ENCODE measurements at regions not wholly inside any gene's neighbourhood (a gene's known extent, or its start where the extent isn't known, plus 50 kb on each side); places are given as distances from the start of the nearest gene placed in this dataset.
A peak's percentile ranks its signal among the peaks of the same experiment; 100 is the strongest.

DNA sequence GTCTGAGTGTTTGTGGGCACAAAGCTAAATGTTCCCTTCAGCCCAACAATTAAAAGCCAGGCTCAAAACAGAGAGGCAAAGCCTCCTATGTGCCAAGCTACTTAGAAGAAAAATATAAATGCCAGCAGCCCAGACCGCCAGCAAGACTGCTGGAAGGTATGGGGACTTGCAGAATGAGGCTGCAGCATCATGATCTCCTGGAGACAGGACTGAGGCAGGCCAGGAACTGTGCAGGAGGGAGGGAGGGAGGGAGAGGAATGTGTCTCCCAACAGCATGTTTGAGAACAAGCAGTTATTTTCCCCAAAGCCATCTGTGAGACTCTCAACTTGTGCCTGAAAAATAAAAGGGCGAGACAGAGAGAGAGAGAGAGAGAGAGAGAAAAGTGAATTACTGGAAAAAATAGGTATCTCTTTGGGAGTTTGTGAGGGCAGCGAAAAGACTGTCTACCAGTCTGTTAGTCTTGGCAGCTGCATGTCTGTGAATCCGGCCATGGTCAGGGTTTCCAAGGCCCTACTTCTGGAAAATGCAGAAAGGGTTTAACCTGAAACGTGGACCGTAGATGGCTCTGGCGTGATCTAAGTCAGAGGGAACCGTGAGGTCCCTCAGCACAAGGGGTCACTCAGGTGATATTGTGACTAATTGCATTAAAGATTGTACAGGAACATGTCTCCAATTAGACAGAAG lies 139.7 kb upstream of the COL8A1 start:
- Mint-ChIP-seq H3K4me1 (no peaks in the 10 kb centered on the region), H3K9me3 (no peaks in the 10 kb centered on the region), H3K27me3 (no peaks in the 10 kb centered on the region), H3K27ac (no peak overlapping the region), H3K36me3 (no peaks in the 10 kb centered on the region), H3K4me3 (no peak overlapping the region)
- ATAC-seq = peak; percentile 31

DNA sequence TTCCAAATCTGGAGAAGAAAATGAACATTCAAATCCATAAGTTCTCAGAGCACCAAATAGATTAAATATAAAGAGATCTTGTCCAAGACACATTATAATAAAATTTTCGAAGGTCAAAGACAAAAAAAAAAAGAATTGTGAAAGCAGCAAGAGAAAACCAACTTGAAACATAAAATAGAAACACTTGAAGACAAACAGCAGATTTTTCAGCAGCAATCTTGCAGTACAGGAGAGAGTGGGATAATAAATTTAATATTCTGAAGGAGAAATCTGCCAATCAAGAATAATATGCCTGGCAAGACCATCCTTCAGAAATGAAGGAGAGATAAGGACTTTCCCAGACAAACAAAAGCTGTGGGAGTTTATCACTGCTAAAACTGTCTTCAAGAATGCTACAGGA lies 150.5 kb upstream of the COL8A1 start:
- ATAC-seq = no peak
- Mint-ChIP-seq H3K4me3 (no peak overlapping the region), H3K27me3 (no peaks in the 10 kb centered on the region), H3K9me3 (peaks cover 16% of the 10 kb centered on the region), H3K36me3 (no peaks in the 10 kb centered on the region), H3K27ac (no peak overlapping the region), H3K4me1 (no peaks in the 10 kb centered on the region)

DNA sequence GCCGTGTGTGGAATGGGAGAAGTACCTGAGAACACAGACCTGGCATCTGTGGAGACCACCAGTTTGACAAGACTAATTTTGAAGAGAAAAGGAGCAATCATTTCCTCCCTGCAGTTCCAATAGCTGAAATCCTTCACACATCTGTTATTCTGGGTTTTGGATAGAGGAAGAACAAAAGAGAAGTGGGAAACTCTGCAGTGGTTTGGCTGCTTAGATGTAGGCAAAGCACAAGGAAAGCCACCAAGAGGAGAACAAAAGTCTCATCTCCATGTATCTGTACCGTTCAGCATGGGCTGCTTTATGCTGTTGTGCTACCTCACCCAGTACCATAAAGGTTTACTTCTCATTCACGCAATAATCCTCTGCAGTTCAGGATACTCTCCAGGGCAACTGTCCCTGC lies 153.1 kb upstream of the COL8A1 start:
- Mint-ChIP-seq H3K4me1 (no peaks in the 10 kb centered on the region), H3K4me3 (no peak overlapping the region), H3K27me3 (no peaks in the 10 kb centered on the region), H3K27ac (no peak overlapping the region), H3K36me3 (no peaks in the 10 kb centered on the region), H3K9me3 (peaks cover 10% of the 10 kb centered on the region)
- ATAC-seq = no peak

DNA sequence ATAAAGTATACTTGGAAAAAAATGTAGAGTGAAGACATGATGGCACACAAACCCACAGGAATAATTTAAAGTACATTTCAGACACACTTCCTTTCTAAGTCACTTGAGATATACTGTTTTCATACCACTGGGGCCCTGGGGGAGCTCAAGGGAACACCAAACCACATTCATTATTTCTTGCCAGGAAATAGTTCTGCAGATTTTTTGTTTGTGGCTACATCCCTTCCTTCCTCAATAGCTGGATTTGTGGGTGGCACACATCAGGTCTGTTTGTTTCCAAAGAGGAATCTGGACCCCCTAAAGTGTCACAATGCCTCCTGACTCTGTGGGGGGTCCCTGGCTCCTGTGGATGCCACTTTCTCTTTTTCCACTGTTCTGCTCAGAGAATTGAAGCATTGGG lies 153.5 kb upstream of the COL8A1 start:
- ATAC-seq = no peak
- peaks cover 7% of the 10 kb centered on the region for H3K9me3 Mint-ChIP-seq
- no peak overlapping the region for H3K27ac Mint-ChIP-seq
- no peaks in the 10 kb centered on the region for H3K4me1 Mint-ChIP-seq
- H3K36me3 Mint-ChIP-seq = no peaks in the 10 kb centered on the region
- H3K4me3 Mint-ChIP-seq = no peak overlapping the region
- H3K27me3 Mint-ChIP-seq = no peaks in the 10 kb centered on the region

DNA sequence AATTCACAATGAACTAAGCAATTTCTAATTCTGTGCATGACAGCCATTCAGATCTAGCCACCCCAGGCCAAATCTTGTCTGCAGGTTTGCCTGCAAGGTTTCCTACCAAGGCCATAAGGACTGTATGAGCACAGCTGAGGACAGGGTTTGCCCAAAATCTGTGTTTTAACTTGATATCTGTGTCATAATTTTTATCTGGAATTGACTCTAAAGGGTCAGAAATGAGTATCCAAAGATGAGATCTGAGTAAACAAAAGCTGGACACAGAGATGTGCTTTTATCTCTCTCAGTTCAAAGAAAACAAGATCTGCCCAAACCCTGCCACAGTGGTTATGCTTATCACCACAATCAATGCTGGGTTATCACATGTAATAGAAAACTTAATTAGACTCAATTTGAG lies 154.6 kb upstream of the COL8A1 start:
- ATAC-seq = no peak
- H3K4me3 Mint-ChIP-seq = no peak overlapping the region
- no peaks in the 10 kb centered on the region for H3K4me1 Mint-ChIP-seq
- H3K9me3 Mint-ChIP-seq = peaks cover 7% of the 10 kb centered on the region
- no peaks in the 10 kb centered on the region for H3K36me3 Mint-ChIP-seq
- no peaks in the 10 kb centered on the region for H3K27me3 Mint-ChIP-seq
- H3K27ac Mint-ChIP-seq = no peak overlapping the region

DNA sequence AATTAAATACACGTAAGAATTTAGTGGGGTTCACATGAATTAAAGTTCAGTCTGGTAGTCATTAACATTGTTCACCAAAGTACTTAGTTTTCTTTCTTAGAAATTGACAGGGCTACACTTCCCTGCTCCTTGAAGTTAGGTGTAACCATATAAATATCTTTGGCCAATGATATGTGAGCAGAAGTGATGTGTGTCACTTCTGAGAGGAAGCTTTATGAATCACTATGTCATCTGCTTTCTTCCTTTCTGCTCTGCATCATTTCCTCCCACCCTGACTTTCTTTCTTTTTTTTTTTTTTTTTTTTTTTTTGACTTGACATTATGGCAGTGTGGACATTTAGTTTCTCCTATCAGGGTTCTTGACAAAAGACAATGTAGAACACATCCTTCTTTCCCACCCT lies 156.2 kb upstream of the COL8A1 start:
- Mint-ChIP-seq H3K4me1 (no peaks in the 10 kb centered on the region), H3K27me3 (no peaks in the 10 kb centered on the region), H3K36me3 (no peaks in the 10 kb centered on the region), H3K27ac (no peak overlapping the region), H3K9me3 (no peaks in the 10 kb centered on the region), H3K4me3 (no peak overlapping the region)
- no peak for ATAC-seq

DNA sequence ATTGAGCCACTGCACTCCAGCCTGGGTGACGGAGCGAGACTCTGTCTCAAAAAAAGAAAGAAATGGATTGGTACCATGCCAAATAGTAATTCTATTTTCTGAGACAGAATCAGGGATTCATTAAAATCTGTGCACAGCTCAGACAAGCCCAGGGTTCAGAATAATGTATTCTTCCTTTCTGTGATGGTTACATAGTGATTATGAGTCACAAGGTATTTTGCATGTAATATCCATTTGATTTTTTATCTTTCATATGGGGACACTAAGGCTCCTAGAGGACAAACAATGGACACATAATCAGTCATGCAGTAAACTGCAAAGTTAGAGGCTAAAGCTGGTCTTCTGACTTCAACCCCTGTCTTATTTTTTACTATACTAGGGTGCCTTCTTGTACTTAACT lies 156.8 kb upstream of the COL8A1 start:
- Mint-ChIP-seq H3K36me3 (no peaks in the 10 kb centered on the region), H3K9me3 (no peaks in the 10 kb centered on the region), H3K27me3 (no peaks in the 10 kb centered on the region), H3K27ac (no peak overlapping the region), H3K4me1 (no peaks in the 10 kb centered on the region), H3K4me3 (no peak overlapping the region)
- ATAC-seq = no peak

DNA sequence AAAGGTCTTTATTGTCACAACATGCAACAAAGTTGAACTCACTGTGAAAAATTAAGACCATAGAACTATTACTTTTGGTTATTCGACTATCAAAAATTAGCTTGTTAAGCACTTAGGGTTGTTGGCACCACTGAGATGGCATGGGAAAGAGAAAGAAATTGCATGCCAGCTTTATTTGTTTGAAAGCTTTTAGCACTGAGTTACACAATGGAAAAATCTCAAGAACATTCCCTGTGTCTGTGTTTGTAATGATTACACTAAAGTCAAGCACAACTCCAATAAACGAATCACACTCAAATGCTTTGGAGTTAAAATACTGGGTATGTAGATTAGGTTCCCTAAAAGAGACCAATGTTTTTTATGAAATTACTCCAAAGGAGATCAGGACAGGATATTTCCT lies 158.6 kb upstream of the COL8A1 start:
- no peaks in the 10 kb centered on the region for H3K36me3 Mint-ChIP-seq
- H3K4me1 Mint-ChIP-seq = no peaks in the 10 kb centered on the region
- no peaks in the 10 kb centered on the region for H3K27me3 Mint-ChIP-seq
- no peak for ATAC-seq
- H3K9me3 Mint-ChIP-seq = no peaks in the 10 kb centered on the region
- H3K27ac Mint-ChIP-seq = no peak overlapping the region
- H3K4me3 Mint-ChIP-seq = no peak overlapping the region

DNA sequence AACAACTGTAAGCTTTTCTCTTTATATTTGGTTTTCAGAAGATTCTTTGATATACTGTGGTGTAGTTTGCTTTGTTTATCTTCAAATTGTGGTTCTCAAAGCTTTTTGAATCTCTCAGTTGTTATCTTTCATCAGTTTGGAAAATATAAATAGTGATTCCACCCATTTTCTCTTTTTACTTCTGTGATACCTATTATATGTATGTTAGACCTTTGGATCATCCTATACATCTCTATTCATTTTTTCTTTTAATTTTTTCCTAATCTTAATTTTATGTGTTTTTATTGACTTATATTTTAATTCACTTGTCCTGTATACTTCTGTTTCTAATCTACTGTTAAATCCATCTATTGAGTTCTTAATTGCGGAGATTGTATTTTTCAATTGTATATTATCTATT lies 160.7 kb upstream of the COL8A1 start:
- Mint-ChIP-seq H3K27me3 (no peaks in the 10 kb centered on the region), H3K9me3 (no peaks in the 10 kb centered on the region), H3K27ac (no peak overlapping the region), H3K36me3 (no peaks in the 10 kb centered on the region), H3K4me1 (no peaks in the 10 kb centered on the region), H3K4me3 (no peak overlapping the region)
- ATAC-seq = no peak

DNA sequence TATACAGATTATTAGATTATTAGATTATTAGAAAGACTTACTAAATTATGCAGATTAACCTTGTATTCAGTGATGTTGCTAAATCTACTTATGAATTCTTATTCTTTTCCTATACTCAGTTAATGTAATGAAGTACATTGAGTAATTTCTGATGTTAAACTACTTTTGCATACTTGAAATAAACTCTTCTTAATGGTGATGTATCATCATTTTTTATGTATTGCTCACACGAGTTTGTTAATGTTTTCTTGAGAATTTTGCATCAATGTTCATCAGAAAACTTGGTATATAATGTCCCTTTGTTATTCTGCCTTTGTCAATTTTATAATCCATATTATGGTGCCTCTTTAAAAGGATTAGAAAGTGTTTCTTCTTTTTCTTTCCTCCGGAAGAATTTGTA lies 163.2 kb upstream of the COL8A1 start:
- H3K4me1 Mint-ChIP-seq = no peaks in the 10 kb centered on the region
- H3K4me3 Mint-ChIP-seq = no peak overlapping the region
- no peaks in the 10 kb centered on the region for H3K27me3 Mint-ChIP-seq
- no peaks in the 10 kb centered on the region for H3K9me3 Mint-ChIP-seq
- ATAC-seq = no peak
- H3K27ac Mint-ChIP-seq = no peak overlapping the region
- H3K36me3 Mint-ChIP-seq = no peaks in the 10 kb centered on the region

DNA sequence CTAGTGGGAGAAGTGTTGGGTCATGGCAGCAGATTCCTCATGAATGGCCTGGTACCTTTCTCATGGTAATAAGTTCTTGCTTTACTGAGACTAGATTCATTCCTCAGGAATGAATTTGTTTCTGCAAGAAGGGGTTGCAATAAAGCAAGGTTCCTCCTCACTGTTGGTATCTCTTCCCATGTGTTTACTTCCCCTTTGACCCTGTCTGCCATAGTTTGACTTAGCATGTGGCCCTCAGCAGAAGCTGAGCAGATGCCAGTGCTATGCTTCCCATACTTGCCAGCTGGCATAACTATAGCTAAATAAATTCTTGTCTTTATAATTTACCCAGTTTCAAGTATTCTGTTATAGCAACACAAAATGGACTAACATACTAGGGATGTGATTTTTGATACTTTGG lies 163.6 kb upstream of the COL8A1 start:
- H3K27ac Mint-ChIP-seq = no peak overlapping the region
- no peaks in the 10 kb centered on the region for H3K27me3 Mint-ChIP-seq
- H3K4me1 Mint-ChIP-seq = no peaks in the 10 kb centered on the region
- H3K36me3 Mint-ChIP-seq = no peaks in the 10 kb centered on the region
- H3K4me3 Mint-ChIP-seq = no peak overlapping the region
- no peak for ATAC-seq
- H3K9me3 Mint-ChIP-seq = no peaks in the 10 kb centered on the region

DNA sequence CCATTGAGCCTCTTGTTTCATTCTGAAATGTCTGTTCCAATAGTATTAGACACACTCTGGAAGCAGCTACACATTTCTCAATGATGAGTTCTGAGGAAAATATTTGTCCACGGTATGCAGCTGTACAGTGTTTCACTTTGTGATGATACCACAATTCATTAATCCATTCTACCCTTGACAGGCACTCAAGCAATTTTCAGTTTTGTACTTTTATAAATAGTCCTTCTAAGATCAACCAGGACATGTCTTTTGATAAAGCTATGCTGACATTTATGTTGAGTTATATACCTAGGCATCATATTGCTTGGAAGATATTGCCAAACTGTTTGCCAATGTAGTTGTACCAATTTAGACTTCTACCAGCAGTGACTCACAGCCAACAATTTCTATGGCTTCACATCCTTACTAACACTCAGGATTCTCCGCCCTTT lies 165.1 kb upstream of the COL8A1 start:
- Mint-ChIP-seq H3K27me3 (no peaks in the 10 kb centered on the region), H3K4me1 (no peaks in the 10 kb centered on the region), H3K4me3 (no peak overlapping the region)

DNA sequence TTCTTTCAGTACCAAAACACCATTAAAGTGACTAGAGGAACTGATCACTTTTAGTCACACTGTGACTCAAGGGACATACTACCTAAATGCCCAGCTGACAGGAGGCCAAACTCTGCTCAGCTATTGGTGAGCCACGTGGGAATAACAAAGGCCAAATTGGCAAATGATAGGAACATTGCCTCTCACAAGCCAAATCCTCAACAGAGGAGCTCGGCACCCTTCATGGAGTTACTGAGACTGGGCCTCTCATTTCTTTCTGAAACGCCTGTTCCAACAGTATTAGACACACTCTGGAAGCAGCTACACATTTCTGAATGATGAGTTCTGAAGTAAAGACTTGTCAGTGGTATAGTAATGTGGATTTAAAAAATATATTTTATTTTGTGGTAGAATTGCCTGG lies 166.0 kb upstream of the COL8A1 start:
- no peaks in the 10 kb centered on the region for H3K36me3 Mint-ChIP-seq
- H3K9me3 Mint-ChIP-seq = no peaks in the 10 kb centered on the region
- no peaks in the 10 kb centered on the region for H3K4me1 Mint-ChIP-seq
- H3K4me3 Mint-ChIP-seq = no peak overlapping the region
- H3K27ac Mint-ChIP-seq = no peak overlapping the region
- H3K27me3 Mint-ChIP-seq = no peaks in the 10 kb centered on the region
- no peak for ATAC-seq

More for the DNA sequence above, 165.1 kb upstream of the COL8A1 start:
- Mint-ChIP-seq H3K36me3 (no peaks in the 10 kb centered on the region), H3K27ac (no peak overlapping the region), H3K9me3 (no peaks in the 10 kb centered on the region)
- ATAC-seq = peak; percentile 20

DNA sequence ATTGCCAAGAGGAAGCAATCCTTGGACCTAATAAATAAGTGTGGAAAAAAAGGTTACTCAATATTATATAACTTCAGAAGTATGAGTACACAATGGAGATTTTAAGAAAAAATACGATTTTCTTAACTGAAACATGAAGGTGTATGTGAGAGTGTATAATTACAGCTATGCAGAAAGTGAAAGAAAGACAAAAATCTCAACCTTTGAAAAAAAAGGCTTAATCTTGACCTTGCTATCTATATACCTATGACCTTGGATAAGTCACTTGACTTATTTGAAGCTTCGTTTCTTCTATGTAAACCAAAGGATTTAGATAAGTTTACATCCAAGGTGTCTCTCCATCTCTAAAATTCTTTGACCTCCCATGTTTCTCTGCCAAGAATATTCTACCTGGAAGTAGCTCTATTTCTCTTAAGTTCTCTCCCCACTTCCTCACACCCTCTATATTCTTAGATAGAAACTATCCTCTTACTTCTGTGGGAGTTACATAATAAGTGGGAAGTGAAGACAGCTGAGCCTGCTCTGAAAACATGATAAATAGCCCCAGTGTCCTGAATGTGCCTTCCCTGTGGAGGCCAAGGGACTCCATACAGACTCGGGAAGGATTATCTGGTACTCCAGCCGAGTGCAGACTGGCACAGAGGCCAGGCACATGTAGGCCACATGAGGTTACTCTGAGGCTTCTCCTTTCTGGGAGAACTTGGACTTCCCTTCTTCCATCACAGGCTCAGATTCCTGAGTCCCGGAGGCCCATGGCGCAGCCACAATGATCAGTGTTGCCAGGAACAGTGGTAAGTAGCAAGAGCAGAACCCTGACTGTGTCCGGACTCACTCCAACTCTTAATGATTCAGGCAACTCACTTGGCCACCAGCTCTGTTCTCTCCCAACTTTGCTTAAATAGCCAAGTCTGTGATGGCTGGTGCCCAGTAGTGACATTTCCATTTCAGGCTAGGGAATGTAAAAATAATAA lies 166.8 kb upstream of the COL8A1 start:
- Mint-ChIP-seq H3K27ac (no peak overlapping the region), H3K27me3 (no peaks in the 10 kb centered on the region), H3K4me3 (no peak overlapping the region), H3K36me3 (no peaks in the 10 kb centered on the region), H3K9me3 (no peaks in the 10 kb centered on the region), H3K4me1 (no peaks in the 10 kb centered on the region)
- ATAC-seq = no peak

DNA sequence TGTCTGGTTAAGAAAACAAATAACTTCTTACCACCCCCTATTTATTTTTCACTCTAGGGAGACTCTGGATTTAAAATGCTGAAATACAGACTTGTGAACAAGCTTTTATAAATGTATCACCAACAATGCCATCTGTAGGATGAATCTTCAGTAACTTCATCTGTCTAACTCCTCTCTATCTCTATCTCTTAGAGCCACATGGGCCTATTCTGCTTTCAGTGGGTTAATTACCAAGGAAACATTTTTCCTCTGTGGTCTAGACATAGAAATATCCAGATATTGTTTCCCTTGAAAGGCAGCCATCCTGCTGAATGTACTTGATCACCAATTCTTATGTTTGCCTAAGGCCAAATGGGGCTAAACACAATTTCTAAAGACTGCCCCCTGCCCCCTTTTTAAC lies 167.6 kb upstream of the COL8A1 start:
- Mint-ChIP-seq H3K4me1 (no peaks in the 10 kb centered on the region), H3K36me3 (no peaks in the 10 kb centered on the region), H3K27ac (no peak overlapping the region), H3K4me3 (no peak overlapping the region), H3K9me3 (no peaks in the 10 kb centered on the region), H3K27me3 (no peaks in the 10 kb centered on the region)
- ATAC-seq = no peak

DNA sequence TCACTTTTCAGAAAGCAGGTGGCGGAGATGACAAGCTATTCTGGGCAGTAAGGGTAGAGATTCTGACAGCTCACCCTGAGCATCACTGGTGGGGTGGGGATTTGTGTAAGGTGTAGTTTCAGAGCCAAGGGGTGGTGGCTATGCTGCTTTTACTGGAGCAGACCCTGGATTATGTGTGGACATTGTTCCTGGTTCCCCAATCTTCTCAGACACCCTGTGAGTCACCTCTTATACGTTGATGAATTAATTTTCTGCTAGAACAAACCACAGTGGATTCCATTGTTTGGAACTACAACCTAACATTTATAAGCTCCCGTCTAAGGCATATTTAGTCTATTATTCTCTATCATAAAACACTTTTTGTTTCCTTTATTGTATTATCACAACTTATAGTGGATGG lies 169.5 kb upstream of the COL8A1 start:
- Mint-ChIP-seq H3K27me3 (no peaks in the 10 kb centered on the region), H3K4me1 (no peaks in the 10 kb centered on the region), H3K27ac (no peak overlapping the region), H3K9me3 (no peaks in the 10 kb centered on the region), H3K36me3 (no peaks in the 10 kb centered on the region), H3K4me3 (no peak overlapping the region)
- no peak for ATAC-seq

All from stimulated activated memory B cell treated with anti-CD40 and anti-IgM and Interleukin-4, amounts not matched to agents 10 μg/mL and 1 μg/mL and 100 μg/mL, for 72 hours (primary cell).